DLD1 (cell line): ENCODE measurements at regions not wholly inside any gene's neighbourhood (a gene's known extent, or its start where the extent isn't known, plus 50 kb on each side); places are given as distances from the start of the nearest gene placed in this dataset.
"Not testable (repeated sequence)": the region's sequence is repeated elsewhere in the genome, so short reads cannot be mapped to it uniquely, and the experiment has no call there.

Source experiments
- in situ Hi-C: cut with HindIII; loops from 2 replicates; pipeline ENCODE4 v1.10.0; 2017; ENCODE audit warnings: low sequenced_read_pairs

DNA sequence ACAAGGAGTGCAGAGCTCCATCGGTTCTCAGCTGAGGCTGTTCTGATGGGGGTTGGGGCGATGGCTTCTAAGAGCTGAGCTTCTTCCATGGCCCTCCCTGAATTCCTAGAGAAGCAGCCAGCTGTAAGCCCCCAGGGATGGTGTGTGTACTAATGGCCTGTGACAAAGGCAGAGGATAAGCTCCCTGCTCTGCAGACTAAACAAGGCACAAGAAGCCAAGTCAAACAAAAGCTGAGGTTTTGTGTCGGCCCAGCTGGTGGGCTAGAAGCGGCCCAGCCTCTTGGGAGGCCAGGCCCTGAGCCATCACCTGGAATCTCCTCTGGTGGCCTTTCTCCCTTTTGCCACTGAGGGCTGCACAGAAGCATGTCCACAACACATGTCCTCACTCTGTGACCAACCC lies 75.0 kb upstream of the XPA start:
- in situ Hi-C loops, result no loop called here

DNA sequence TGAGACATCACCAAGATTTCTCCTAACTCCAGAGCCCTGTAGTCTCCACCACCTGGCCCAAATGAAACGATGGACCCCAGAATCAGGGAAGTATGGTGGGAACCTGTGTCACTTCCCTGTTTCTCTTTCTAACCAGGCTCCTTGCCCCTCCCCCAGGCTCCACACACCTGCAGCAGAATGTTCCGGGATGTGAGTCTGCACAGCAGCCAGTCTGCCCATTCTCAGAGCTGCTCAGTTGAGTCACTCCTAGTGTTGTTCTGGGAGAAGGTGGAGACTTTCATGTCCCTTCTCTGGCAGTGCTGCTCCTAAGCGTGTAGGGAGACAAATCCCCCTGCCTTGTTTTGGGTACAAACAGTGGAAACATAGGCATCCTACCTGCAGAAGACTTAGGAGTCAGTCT lies 76.0 kb upstream of the XPA start:
- in situ Hi-C loops, result no loop called here

DNA sequence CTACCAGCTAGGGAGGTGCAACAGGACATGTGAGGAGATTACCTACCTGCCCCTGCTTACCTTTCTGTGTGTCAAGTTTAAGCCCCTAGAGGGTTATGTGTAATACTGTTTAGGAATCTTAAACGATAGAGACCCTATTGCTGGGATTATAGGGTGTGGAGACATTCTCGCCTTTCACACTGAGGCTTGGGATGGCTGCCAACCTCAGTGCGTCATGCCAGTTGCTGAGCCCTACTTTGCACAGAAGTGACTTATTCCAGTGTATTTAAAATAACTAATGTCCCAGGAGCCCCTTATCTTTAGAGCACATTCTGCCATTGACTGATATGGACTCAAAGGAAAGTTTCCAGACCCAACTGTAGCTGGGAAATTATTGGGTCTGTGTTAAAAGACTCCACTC lies 76.6 kb upstream of the XPA start:
- in situ Hi-C loops, result no loop called here

DNA sequence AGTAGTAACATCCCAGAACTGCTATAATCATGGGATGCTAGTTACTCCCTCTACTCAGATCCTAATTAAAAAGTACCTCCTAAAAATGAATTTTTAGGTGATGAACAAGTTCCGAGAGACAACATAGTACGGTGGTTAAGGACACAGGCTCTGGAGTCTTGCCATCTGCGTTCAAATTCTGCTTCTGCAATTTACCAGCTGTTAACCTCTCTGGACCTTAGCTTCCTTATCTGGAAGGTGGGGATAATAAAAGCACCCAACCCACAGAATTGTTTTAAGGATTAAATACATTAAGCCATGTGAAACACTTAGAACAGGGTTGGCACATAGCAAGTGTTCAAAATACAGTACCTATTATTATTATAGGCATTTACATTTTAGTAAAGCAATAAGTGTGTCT lies 77.5 kb upstream of the XPA start:
- in situ Hi-C loops, result no loop called here

DNA sequence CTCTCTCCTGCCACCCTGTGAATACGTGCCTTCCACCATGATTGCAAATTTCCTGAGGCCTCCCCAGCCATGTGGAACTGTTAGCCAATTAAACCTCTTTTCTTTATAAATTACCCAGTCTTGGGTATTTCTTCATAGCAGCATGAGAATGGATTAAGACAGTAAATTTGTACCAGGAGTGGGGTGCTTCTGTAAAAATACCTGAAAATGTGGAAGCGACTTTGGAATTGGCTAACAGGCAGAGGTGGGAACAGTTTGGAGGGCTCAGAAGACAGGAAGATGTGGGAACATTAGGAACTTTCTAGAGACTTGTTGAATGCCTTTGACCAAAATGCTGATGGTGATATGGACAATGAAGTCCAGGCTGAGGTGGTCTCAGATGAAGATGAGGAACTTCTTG lies 74.3 kb upstream of the FOXE1 start:
- in situ Hi-C loops, result not testable (repeated sequence)

DNA sequence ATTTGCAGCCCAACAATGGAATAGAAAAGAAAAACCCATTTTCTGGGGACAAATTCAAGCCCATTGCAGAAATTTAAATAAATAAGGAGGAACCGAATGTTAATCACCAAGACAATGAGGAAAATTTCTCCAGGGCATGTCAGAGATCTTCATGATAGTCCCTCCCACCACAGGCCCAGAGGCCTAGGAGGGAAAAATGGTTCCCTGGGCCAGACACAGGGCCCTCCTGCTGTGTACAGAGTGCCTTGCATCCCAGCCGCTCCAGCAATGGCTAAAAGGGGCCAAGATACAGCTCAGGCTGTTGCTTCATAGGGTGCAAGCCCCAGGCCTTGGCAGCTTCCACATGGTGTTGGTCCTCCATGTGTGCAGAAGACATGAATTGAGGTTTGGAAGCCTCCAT lies 73.4 kb upstream of the FOXE1 start:
- in situ Hi-C loops, result no loop called here

DNA sequence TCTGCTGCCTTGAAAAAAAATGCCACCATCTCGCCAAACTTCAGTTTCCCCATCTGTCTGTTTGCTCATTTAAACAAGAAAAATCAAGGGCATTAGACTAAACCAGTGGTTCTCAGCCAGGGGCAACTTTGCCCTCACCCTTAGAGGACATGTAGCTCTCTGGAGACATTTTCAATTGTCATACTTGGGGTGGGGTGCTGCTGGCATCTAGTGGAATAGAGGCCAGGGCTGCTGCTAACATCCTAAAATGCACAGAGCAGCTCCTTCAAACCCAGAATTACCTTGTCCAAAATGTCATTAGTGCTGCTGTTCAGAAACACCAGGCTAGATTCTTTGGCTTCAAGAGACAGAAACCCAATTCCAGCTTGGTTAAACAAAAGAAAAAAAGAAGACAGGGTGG lies 71.1 kb upstream of the FOXE1 start:
- in situ Hi-C loops, result no loop called here

DNA sequence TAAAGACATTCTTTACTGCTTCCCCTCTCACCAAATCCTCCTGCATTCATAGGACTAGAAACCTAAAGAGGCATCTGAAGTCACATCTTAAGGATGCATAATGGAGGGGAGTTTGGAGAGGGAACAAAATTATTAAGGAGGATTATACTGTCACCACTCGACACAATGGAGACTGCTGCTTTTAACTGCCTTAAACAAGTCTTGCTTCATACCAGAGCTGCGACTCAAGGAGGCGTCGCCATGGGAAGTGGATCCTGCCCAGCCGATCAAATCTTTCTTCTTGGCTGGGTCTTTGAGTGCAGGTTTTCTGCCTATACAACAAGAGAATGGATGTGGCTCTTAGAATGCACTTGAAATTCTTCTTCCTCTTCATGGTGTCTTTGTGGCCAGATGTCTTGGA lies 66.7 kb upstream of the FOXE1 start:
- in situ Hi-C loops, result no loop called here

DNA sequence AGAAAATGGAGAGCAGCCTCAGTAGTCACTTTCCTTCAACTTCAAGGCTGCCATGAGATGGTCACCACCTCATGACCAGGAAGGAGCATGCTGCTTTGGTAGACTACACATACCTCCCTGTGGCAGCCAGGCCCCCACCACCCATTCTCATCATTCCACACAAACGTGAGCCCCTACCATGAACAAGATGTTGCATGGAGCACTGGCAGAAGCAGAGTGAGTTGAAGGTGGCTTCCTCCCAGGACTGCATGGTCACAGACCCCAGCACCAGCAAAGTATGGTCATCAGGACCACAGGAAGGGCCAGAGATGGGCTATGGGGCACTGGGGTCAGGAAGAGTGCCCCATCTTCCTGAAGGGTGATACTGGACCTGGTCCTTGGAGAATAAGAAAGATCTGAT lies 65.5 kb upstream of the FOXE1 start:
- in situ Hi-C loops, result no loop called here

DNA sequence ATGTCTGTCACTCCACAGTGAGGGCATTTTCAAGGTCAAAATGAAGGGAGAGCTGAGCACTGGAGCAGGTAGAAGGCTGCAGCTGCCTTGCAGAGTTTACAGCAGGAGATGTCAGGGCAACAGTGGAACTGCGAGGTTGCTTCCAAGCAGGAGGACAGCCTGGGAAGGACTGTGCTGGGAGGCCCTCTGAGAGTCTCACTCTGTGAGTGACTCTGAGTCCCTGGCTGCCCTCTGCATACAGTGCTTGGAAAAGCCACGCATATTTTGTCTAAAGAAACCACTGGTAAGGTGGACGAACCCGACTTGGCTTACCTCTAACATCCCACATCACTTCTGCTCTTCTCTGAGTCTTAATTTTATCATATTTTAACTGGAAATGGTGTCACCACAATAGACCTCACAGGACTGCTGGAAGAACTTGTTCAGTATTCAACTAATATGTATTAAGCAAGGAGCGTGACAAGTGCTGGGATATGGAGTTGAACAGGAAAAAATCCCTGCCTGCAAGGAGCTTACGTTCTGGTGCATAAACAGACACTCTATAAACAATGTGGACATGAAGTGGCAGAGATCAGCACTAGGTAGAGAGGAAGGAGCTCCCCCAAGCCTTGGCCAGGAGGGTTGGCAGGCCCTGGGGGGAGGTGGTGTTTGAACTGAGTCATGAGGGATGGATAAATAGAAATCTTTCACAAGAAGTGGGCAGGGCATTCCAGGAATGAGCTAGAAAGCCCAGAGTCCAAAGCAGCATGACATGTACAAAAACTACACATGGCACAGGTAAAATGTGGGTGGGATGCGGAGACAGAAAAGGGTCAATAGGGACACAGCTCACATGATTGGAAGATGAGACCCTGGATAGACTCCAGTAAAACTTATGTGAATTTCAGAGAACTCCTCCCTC lies 64.0 kb upstream of the FOXE1 start:
- in situ Hi-C loops, result no loop called here

DNA sequence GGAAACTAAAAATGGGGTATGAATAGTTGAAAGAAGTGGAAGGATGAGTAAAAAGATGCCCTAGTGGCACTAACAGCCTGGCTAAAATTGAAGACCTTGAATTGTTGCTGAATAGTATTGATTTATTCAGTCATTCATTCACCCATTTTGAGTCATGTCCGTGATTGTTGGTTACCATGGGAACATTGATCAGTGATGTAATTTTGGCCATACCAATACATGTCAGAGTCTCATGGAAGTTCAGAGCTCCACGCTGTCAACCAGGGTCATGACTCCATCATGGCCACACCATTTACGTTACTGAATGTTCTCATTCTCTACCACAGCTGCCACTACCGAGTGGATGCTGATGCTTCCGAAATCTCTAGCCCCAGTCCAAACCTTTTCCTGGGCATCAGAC lies 62.5 kb upstream of the FOXE1 start:
- in situ Hi-C loops, result no loop called here

DNA sequence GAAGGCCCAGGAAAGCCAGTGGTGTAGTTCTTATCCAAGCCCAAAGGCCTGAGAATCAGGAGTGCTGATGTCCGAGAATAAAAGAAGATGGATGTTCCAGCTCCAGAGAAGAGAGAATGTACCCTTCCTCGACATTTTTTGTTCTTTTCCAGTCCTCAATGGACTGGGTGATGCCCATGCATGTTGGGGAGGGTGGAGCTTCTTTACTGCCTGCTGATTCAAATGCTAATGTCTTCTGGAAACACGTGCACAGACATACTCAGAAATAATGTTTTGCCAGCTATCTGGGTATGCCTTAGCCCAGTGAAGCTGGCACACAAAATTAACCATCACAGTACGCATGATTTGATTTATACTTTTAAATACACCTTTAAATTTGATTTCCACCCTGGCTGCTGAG lies 61.5 kb upstream of the FOXE1 start:
- in situ Hi-C loops, result no loop called here

DNA sequence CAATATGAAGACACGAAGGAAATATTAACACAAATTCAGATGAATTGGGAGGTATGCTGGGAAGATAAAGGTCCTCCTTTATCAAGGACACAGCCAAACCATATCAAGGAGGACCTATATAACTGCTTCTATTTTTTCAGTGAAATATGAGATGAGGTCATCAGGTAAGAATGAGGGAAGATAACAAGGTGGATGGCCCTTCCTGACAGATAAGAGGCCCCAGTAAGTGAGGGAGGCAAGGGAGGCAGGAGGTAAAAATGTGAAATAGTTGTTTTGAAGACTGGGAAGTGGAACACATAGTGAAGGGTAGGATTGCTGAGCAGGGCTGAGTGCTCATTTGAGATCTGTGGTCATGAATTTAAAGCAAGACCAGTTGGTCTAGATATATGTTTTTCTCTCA lies 60.0 kb upstream of the FOXE1 start:
- in situ Hi-C loops, result no loop called here

DNA sequence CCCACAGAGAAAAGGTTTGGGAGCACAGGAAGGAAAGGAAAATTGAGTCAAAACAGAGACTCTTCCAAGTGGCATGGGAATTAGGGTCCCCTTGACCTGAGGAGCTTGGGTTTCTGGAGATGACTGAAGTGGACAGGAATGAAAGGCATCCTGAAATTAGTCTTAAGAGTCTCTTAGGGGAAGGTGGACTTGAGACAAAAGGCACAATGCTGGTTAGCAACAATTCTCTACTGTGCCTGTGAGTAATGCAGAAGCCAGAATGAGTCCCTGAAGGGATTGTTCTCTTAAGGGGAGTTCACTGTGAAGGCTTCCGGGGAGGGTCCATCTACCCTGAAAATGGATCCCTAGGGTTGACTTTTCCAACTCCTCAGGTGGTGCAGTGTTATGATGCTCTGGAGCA lies 58.4 kb upstream of the FOXE1 start:
- in situ Hi-C loops, result no loop called here

DNA sequence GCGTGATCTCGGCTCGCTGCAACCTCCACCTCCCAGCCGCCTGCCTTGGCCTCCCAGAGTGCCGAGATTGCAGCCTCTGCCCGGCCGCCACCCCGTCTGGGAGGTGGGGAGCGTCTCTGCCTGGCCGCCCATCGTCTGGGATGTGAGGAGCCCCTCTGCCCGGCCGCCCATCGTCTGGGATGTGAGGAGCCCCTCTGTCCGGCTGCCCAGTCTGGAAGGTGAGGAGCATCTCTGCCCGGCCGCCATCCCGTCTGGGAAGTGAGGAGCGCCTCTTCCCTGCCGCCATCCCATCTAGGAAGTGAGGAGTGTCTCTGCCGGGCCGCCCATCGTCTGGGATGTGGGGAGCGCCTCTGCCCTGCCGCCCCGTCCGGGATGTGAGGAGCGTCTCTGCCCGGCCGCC lies 56.9 kb upstream of the FOXE1 start:
- in situ Hi-C loops, result not testable (repeated sequence)

DNA sequence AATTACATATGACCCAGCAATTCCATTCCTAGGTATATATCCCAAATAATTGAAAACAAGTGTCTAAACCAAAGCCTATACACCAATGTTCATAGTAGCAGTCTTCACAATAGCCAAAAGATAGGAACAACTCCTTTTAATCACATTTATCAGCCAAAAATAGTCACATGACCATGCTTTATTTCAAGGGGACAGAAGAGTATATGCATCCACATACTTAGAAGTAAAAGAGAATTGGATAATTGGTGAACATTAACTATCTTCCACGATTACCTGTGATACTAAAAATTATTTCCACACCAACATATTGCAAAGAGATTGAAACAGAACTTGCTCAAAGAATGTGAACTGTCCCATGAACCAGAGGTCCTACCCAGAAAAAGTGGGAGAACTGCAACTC lies 51.8 kb upstream of the FOXE1 start:
- in situ Hi-C loops, result no loop called here

DNA sequence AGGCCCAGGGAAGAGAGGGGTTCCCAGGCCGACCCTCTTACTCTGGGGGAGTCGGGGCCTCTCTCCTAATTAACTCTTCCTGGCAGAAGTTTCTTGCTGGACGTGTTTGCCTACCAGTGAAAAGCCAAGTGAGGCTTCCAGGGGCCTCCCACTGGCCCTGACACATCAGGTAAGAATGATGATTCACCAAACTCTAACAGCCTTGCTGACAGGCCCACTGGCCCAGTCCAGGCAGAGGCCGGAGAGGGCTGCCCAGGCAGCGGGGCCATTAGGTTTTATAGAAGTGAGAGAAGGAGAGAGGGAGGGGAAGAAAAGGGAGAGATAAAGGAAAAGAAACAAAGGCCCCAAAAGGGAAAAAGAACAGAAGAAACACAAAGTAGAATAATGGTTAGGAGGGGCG lies 50.8 kb upstream of the FOXE1 start:
- in situ Hi-C loops, result no loop called here

DNA sequence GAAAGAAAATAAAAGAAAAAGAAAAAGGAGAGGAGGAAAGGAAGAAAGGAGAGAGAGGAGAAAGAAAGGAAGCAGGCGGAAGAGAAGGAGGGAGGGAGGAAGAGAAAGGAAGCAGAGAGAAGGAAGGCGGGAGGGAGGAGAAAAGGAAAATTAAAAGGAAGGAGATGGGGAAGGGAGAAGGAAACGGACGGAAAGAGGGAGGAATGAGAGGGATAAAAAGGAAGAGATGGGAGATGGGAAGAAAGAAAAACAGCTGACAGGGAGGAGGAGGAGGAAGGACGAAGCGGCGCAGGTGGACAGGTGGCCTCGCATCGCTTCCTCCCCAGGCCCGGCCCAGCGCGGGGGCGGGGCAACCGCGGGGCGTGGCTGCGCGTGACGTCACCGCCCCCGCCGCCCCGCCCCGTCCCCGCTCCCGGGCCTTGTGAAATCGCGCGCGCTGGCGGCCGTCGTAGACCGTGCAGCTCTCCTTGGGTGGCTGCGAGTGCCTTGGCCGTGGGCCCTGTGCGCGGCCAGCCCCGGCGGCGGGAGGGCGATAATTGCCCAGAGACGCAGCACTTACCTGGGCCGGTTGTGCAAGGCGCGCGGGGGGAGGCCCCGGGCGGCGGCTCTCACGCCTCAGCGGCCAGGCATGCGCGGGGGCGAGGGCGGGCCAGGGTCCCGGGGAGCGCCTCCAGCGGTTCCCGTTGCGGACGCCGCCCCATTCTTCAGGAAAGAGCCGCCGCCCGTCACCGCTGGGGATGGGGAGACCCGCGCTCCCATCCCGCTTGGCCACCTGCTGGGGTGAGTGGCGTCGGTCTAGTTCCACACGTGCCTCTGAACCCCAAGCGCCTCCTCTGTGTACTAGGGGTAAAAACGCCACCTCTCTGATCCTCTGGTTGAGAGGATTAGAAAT lies 49.6 kb upstream of the FOXE1 start:
- in situ Hi-C loops, result no loop called here
